ENCODE measurements at regions not wholly inside any gene's neighbourhood (a gene's known extent, or its start where the extent isn't known, plus 50 kb on each side); places are given as distances from the start of the nearest gene placed in this dataset.
"Not testable (repeated sequence)": the region's sequence is repeated elsewhere in the genome, so short reads cannot be mapped to it uniquely, and the experiment has no call there.

DNA sequence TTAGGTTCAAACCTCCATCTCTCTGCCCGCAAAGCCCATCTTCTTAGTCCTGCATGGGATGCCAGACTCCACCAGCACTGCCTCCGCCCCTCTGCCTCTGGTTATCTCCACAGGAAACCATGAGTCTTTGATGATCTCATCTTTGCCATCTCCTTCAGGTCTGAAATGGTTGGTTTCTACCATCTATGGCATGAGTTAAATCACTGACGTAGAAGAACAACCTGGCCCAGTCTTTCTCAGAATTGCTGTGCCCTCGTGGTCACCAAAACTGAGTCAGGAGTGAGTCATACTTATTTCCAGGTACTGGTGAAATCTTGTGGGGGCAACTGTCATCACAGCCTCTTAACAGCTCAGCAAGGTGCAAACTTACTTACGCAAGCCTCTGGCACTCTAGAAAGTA lies 468.7 kb upstream of the C16orf82 start:
- peak; percentile 93 for DNase-seq

GRCh38 chr16:26598998-26599784 lies 467.5 kb upstream of the C16orf82 start:
- DNase-seq, result no peak

- peak; percentile 28 for DNase-seq
Observed at GRCh38 chr16:26599785-26600104, 467.0 kb upstream of the C16orf82 start.

- no peak for DNase-seq
Observed at GRCh38 chr16:26601335-26601734, 465.4 kb upstream of the C16orf82 start.

GRCh38 chr16:26605626-26606271 lies 461.0 kb upstream of the C16orf82 start:
- no peak for DNase-seq

- DNase-seq, result no peak
Observed at GRCh38 chr16:26606381-26607150, 460.2 kb upstream of the C16orf82 start.

GRCh38 chr16:26614237-26614841 lies 452.4 kb upstream of the C16orf82 start:
- peak; percentile 28 for DNase-seq

GRCh38 chr16:26623442-26623841 lies 443.3 kb upstream of the C16orf82 start:
- DNase-seq, result no peak

DNA sequence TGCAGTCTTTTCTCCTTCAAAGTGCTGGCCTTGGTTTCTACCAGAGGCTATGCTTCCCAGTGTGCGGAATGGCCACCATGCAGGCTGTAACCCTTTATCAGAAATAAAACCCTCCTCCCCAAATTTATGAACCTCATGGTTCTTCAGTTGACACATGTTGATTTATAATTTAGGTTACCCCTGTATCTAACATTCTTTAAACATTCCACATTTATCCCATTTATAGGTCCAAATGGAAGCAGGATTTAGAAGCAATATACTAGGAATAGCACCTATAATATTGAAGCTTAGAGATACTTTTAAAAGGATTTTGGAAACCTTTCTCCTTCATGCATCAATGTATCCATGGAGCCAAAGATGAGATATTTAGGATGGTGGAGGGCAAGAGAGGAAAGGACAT lies 438.8 kb upstream of the C16orf82 start:
- no peak for DNase-seq

- not testable (repeated sequence) for DNase-seq
Observed at GRCh38 chr16:26631365-26631764, 435.4 kb upstream of the C16orf82 start.

GRCh38 chr16:26642047-26642664 lies 424.6 kb upstream of the C16orf82 start:
- no peak for DNase-seq

DNA sequence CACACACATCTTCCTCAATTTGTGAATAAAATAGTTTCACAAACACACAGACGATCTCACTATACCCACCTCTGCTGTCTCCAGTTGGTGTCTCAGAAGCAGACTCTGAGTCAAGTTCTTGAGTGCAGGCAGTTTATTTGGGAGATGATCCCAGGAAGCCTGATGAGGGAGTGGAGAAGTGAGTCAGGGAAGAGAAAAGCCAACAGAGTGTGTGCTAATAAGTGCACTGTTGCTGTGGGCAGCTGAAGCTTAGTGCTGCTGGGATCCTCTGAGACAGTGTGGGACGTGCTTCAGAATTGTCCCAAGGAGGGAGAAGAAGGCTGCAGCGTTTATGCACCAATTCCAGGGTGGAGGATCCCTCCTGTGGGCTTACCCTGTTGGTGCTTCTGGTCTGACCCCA lies 423.2 kb upstream of the C16orf82 start:
- no peak for DNase-seq

DNA sequence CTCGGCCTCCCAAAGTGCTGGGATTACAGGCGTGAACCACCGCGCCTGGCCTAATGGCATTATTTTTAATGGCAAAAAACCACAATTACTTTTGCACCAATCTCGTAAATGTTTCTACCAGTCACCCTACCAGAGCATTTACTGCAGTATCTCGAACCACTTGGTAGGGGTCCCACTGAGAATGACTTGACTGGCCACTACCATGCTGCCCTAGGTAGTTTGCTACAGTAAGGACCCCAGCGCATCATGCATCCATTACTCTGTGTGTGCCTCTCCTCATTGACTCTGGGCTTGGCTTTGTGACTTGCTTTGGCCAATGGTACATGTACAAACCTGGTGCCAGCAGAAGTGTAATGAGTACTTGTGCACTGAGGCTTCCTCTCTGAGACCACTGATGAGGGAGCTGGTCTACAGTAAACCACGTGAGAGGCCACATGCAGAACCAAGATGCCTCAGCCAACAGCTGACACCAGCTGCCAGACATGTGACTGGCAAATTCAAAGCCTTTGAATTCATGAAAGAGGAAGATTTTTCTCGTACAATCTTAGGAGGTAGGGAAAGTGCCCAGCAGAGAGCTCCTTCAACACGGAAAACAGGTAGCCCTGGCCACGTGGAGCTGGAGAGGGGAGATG lies 421.7 kb upstream of the C16orf82 start:
- peak; percentile 25 for DNase-seq

DNA sequence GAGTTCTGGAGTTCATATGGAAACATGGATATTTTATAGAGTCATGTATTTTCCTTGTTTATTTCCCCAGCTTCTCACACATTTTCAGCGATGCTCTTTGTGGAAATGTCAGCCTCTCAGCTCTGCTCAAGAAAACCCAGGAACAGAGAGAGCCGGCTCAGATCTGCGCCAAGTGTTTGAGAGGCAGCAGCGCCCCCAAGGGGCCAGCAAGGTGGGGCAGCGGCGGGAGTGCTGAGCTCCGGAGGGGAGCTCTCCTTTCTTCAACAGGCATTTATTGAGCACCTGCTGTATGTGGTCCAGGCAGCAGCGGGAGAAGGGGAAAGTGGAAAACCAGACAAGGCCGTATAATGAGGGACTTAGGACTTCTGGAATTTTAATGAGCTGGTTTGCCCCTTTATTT lies 421.1 kb upstream of the C16orf82 start:
- peak; percentile 65 for DNase-seq

GRCh38 chr16:26647870-26648269 lies 418.9 kb upstream of the C16orf82 start:
- no peak for DNase-seq

DNA sequence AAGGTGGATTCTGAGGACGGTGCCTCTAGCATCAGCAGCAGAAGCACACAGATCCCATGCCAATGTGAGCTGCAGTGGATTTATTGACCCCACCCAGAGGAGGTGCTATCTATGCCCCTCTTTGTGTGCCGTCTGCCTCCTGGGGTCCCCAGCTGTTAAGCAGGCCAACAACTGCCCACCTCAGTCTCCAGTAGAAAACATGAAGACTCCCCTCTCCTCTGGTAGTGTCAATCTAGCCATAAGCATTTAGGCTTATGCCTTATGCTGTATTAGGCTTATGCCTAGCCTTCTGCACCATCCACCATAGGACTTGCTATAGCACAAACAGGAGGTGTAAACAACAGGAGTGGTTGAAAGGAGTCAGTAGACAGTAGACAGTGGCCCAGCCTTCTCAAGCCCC lies 417.9 kb upstream of the C16orf82 start:
- no peak for DNase-seq

DNA sequence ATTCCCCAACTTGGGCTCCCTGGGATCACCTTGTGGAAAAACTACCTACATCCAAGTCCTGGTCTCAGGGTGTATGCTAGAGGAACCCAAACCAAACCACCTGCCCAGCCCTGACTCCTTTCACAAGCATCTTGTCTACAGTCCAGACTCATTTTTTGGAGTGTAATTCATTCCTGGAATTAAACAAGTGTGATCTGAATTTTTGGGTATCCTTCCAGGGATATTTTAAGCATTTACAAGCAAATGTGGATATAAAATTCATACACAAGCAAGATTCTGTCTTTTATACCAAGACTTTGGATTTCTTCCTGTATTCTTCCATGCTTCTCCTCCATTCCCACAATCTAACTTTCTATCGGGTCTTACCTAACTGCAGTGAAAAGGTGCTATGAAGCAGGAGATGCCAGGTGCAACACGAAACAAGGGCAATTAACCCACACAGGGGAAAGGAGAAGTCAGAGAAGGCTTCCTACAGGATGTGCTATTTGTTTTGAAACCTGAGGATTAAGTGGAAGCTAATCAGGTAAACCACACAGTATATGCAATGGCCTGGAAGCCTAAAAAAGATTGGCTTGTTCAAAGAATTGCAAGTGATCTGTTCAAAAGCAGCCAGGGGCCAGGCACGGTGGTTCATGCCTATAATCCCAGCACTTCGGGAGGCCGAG lies 417.2 kb upstream of the C16orf82 start:
- DNase-seq, result no peak

- no peak for DNase-seq
Observed at GRCh38 chr16:26651464-26651863, 415.3 kb upstream of the C16orf82 start.

DNA sequence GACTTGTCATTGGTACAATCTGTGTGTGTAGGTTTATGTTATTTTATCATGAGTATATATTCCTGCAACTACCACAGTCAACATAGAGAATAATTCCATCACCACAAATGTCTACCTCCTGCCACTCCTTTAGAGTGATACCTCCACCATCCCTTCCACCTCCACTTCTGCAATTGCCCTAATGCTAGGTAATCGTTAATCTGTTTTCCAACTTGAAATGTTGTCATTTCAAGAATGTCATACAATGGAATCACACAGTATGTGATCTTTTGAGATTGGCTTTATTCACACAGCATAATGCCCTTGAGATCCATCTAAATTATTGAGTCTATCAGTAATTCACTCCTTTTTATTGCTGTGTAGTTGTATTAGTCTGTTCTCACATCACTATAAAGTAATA lies 414.8 kb upstream of the C16orf82 start:
- DNase-seq, result no peak

- no peak for DNase-seq
Observed at GRCh38 chr16:26658486-26658885, 408.2 kb upstream of the C16orf82 start.

- DNase-seq, result no peak
Observed at GRCh38 chr16:26658915-26659314, 407.8 kb upstream of the C16orf82 start.

- DNase-seq, result no peak
Observed at GRCh38 chr16:26664086-26664485, 402.6 kb upstream of the C16orf82 start.
